ENCODE measurements at regions not wholly inside any gene's neighbourhood (a gene's known extent, or its start where the extent isn't known, plus 50 kb on each side); places are given as distances from the start of the nearest gene placed in this dataset.

DNA sequence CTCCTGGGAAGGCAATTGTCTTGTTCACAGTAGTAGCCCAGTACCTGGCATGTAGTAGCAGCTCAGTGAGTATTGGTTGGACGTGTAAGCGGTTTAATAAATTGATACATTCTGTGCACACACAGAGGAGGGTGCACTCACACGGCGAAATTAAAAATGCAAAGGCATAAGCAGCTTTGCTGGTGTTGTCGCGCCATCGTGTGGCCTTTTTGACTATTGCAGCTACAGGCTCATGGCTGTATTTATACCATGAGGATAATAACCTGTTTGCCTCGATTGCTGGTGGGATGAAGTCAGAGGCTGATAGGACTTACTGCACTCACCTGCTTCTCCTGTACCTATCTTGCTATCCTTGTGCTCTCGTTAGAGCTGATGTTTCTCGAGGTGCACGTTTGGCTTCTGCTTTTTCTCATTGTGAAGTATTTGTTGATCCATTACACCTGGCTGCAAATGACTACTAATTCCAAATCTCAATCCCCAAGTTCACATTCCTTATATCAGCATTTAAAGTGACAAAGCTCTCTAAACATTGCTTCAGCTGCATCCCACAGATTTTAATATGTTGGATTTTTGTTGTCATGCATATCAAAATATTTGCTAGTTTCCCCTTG lies 61.5 kb downstream of the TBXT start:
- peak; percentile 68 for DNase-seq (ENCODE audit: low spot score)

GRCh38 chr6:166105341-166106075 lies 62.1 kb downstream of the TBXT start:
- no peak for DNase-seq (ENCODE audit: low spot score)

- no peak for DNase-seq (ENCODE audit: low spot score)
Observed at GRCh38 chr6:166104872-166105271, 62.8 kb downstream of the TBXT start.

DNA sequence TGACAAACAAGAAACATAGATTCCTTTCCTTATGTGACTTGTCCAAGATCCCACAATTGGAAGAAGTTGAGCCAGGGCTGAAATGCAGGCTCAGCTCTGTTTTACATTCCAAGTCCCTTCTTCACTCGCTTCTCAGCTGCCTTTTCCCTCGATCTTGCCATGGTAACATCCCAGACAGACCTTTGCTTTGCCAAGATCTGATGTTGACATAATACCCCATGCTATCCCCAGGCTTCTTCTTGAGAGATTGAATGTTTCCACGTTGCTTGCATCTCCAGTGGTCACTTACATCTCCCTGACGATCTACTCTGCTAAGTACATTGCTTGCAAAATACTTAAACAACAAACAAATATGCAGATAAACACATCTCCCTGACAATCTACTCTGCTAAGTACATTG lies 63.5 kb downstream of the TBXT start:
- DNase-seq (ENCODE audit: low spot score) = no peak

DNA sequence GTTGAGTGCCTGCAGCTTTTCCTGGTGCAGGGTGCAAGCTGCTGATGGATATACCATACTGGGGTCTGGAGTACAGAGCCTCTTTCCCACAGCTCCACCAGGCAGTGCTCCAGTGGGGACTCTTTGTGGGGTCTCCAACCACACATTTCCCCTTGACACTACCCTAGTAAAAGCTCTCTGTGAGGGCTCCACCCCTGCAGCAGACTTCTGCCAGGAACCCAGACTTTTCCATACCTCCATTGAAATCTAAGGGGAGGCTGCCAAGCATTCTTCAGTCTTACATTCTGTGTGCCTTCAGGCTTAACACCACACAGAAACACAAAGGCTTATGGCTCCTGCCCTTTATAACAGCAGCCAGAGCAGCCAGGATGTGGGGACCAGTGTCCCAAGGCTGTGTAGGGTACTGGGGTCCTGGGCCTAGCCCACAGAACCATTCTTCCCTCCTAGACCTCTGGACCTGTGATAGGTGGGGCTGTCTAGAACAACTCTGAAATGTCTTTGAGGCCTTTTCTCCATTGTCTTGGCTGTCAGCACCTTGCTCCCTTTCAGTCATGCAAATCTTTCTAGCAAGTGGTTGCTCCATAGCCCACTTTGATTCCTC lies 65.7 kb downstream of the TBXT start:
- no peak for DNase-seq (ENCODE audit: low spot score)

DNA sequence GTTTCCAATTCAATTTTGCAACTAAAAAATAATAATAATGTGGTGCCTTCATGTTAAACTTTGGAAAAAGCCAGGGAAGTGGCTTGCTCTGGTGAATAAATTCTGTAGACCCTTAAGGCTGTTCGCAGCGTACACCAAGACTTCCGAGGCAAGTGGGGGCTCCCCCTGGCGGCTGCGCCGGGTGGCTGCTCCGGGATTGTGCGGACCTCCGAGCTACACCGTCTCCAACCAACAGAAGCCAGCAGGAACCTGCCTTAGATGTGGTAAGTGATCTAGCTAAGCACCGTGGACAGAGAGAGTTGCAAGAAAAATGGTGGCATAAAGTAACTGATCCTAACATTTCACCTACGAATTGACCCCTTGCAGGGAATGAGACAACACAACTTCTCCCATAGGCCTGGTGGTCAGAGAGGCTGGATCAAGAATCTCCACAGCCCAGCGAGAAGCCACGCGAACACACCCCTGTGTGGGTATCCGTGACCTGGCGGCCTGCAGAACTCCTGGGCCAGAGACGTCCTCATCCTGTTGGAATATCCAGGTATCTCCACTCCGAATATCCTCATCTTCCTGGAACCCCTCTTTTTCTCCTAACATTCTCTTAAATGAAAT lies 69.6 kb downstream of the TBXT start:
- DNase-seq (ENCODE audit: low spot score) = peak; percentile 79

DNA sequence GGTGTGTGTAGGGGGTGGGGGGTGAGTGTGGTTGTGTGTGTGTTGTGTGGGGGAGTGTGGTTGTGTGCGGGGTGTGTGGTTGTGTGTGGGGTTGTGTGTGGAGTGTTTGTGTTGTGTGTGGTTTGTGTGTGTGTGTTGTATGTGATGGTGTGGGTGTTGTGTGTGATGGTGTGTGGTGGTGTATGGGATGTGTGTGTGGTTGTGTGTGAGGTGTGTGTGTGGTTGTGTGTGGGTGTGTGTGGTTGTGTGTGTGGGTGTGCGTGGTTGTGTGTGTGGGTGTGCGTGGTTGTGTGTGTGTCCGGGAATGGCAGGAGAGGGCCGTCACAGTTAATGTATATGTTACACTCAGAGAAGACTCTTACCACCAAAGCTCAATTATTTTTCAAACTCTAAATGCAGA lies 79.8 kb downstream of the TBXT start:
- no peak for DNase-seq (ENCODE audit: low spot score)

DNA sequence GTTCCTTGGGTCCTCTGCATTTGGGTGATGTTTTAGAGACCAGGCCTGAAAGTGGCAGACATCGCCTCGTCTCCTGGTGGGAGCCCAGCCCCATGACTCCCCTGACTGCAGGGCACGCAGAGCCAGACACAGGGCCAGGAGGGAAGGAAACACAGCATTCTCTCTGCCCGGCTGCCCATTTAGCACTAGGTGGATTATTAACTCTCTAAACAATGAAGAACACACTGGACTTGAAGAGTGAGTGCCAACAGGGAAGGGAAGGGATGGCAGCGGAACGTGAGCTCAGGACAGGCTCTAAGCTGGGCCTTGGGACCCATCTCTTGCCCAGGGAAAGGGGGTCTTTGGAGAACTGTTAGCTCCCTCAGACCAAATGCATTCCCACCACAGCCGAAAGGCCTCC lies 80.4 kb downstream of the TBXT start:
- DNase-seq (ENCODE audit: low spot score) = no peak

DNA sequence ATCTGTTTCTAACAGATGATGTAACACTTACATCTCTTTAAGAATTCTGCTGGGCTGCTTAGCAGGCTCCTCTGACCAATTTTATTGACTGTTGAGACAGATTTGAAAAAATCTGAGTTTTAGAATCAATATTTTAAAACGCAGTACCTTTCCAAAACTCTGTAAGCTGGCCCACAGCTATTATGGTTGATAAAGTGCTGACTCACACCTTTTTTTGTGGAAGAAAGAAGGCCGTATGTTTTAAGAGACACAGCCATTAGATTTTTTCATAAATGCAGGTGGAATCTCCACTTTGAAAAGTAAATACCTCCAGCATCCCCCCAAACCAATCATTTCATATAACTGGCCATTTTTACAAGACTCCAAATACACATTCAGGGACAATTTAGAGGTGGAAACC lies 82.2 kb downstream of the TBXT start:
- DNase-seq (ENCODE audit: low spot score) = no peak

- no peak for DNase-seq (ENCODE audit: low spot score)
Observed at GRCh38 chr6:166084951-166085350, 82.7 kb downstream of the TBXT start.

DNA sequence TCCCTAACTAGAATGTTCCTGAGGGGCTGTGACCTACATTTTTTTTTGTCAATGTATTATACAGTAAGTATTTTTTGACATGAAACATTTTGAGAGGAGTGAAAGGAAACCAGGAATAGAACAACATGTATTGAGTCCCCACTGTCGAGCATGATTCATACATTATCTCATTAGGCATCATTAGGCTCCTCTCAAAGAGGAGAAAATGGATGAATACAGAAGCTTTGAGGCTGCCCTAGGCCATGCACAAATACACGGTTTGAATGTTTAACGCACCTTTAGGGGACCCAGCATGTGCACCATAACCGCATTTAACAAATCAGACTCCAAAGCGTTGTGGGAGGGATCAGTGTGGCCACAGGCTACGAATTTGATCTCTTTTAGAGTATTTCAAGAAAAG lies 87.8 kb downstream of the TBXT start:
- DNase-seq (ENCODE audit: low spot score) = no peak

DNA sequence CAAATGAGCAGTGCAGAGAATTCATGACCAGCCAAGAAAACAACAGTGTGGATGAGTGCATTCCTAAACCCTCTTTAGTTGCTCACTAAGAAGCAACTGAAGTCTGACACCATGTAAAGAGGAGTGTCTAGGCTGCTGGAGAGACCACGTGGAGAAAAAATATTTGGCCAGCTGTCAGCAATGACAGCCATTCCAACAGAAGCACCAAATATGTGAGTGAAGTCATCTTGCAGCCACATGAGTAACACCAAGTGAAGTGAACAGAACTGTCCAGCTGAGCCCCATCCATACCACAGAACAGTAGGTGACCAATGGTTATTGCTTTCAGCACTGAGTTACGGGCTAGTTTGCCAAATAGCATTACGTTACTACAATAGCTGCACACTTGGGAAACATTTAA lies 89.4 kb downstream of the TBXT start:
- no peak for DNase-seq (ENCODE audit: low spot score)

DNA sequence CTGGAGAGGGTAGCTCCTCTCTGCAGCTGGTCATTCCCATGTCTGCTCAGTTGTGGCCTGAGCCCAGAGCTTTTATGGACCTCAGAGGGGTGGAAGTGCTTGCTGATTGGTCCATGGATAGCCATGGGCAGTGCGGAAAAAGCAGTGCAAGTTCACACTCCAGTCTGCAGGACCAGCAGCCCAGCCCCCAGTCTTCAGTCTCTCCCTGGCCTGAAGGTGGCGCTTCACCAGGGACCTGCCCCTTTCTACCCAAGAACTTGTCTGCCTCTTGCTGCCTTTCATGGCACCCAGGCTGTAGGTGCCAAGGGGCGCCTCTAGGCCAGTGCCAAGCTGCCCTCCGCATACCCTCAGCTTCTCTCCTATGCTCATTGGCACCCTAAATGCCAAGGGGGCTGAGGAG lies 91.0 kb downstream of the TBXT start:
- no peak for DNase-seq (ENCODE audit: low spot score)

DNA sequence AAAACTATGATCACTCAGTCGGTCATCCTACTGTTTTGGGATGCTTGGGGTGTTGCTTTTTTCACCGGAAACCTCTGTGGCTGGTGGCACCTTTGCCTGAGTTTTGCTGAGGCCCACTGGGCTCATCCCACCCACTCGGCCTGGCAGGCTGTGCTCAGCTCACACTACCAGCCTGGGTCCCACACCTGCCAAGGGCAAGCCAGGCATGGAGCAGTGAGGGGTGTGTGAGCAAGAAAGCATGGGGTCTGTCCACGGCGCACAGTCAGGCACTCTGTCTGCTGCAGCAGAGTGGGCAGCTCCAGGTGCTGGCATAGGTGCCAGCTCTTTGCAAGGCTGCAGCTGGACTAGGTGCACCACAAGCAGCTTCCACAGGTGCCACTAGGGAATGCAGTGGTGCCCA lies 91.7 kb downstream of the TBXT start:
- DNase-seq (ENCODE audit: low spot score) = no peak

GRCh38 chr6:166075186-166075585 lies 92.5 kb downstream of the TBXT start:
- DNase-seq (ENCODE audit: low spot score) = no peak

- no peak for DNase-seq (ENCODE audit: low spot score)
Observed at GRCh38 chr6:166073082-166073481, 94.6 kb downstream of the TBXT start.

DNA sequence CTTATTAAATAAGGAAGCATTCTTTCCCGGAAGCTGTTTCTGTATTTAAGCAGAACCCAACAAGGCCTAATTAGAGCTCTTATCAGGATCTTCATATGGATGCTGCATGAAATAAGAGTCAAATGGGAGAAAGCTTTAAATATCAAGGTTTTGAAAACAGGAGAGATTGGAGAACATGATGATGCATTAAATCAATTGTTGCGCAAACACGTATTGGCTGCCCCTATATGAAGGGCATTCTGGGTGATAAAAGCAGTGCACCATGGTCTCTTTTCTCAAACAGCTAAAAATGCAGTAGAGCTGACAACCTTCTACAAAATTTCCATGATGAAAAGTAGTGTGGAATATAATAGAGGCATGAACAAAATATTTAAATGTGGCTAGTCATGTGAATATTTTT lies 98.9 kb downstream of the TBXT start:
- no peak for DNase-seq (ENCODE audit: low spot score)

GRCh38 chr6:166058064-166058739 lies 109.4 kb downstream of the TBXT start:
- DNase-seq (ENCODE audit: low spot score) = peak; percentile 61

DNA sequence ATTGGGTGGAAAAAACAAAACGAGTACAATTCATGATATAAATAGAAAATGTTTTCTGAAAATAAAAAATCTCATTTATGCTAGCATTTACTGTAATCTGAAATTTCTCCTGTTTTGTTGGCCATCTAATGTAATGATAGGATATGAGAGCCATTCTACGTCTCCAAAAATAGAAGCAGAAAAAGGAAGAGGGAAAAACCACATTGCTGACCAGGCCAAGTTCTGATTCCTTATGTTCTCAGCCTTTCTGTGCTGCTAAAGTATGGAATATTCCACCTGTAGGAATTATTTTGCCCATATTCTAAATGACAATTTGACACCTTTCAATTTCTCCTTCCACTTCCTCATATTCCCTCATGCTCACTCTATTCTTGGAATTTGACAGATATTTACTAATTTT lies 110.2 kb downstream of the TBXT start:
- DNase-seq (ENCODE audit: low spot score) = no peak

DNA sequence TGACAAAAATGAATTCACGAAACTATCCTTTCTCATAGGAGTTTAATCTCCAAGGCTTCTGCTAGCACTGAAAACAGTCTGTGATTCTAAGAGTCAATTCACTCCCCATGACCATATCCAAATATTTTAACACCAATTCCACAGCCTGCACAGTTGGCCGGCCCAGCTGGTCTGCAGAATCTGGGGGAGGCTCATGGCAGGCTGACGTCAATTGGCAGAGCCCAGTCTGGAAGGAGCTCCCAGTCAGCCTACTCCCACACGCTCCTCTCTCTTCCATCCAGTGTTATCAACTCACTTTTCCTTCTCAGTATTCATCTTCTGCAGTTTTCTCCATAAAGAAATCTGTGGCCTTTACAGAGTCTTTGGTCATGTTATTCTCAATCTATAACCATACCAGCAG lies 111.0 kb downstream of the TBXT start:
- DNase-seq (ENCODE audit: low spot score) = no peak

GRCh38 chr6:166055801-166056200 lies 111.8 kb downstream of the TBXT start:
- no peak for DNase-seq (ENCODE audit: low spot score)

GRCh38 chr6:166052837-166053236 lies 114.8 kb downstream of the TBXT start:
- DNase-seq (ENCODE audit: low spot score) = no peak

DNA sequence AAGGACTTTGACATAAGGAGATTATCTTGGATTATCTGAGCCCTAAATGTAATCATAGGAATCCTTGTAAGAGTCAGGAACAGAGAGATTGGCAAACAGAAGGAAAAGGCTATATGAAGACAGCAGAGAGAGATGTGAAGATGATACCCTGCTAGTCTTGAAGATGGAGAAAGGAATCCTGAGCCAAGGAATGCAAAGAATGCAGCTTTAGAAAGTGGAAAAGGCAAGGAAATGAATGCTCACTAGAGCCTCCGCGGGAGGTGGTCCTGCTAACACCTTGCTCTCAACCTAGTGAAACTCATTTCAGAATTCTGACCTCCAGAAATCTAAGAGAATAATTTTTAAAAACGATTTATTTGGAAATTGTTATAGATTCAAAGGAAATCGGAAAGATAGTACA lies 117.1 kb downstream of the TBXT start:
- no peak for DNase-seq (ENCODE audit: low spot score)
